B cell (primary cell): ENCODE measurements at regions not wholly inside any gene's neighbourhood (a gene's known extent, or its start where the extent isn't known, plus 50 kb on each side); places are given as distances from the start of the nearest gene placed in this dataset.

Source experiments
- ATAC-seq: fragments of 200-7000 bp; cut with Tn5 transposase; one replicate; pipeline ENCODE4 v1.10.0; 2021; ENCODE audit warnings: low read depth, mild to moderate bottlenecking, moderate number of reproducible peaks, moderate library complexity
- CTCF ChIA-PET: fragments of 350-600 bp; sonication (Branson Sonifier 250); formaldehyde crosslinking; loops from one replicate; lab custom pipeline; 2021; ENCODE audit warnings: antibody characterized with exemption, inconsistent platforms; lab: Charles Lee
- POLR2A ChIA-PET: fragments of 350-600 bp; sonication (Branson Sonifier 250); formaldehyde crosslinking; loops from one replicate; lab custom pipeline; 2021; ENCODE audit warnings: antibody characterized with exemption; lab: Charles Lee
- DNase-seq: peaks from one replicate; pipeline ENCODE4 v3.0.0; 2013
- H2AFZ ChIP-seq: 2 replicates; pipeline ENCODE4 v1.6.1; 2012; ENCODE audit warnings: mild to moderate bottlenecking, low read depth, low read length; ENCODE audit not compliant: insufficient read depth, poor library complexity, severe bottlenecking
- H3K27ac ChIP-seq, 2 donors: 1 replicate in 1 of 2; 2 replicates in 1 of 2; pipeline ENCODE4 v1.5.1; 2012 to 2013; ENCODE audit warnings: low read length in 2 of 2, mild to moderate bottlenecking in 2 of 2, moderate library complexity in 1 of 2
- H3K27me3 ChIP-seq, 4 experiments: fragments of 200-600 bp in 1 of 4; sonication (generic) in 1 of 4; replicated peaks in 1 of 4; 1 replicate in 2 of 4; 2 replicates in 2 of 4; pipeline versions ENCODE4 v1.6.1 to v1.7.0; 2013 to 2016; ENCODE audit warnings: low read length in 3 of 4, mild to moderate bottlenecking in 2 of 4, mixed read lengths in 1 of 4, moderate library complexity in 1 of 4; ENCODE audit not compliant: insufficient read depth in 4 of 4, control insufficient read depth in 3 of 4; ENCODE audit errors: control extremely low read depth in 1 of 4
- H3K36me3 ChIP-seq, 2 experiments: replicated peaks in 1 of 2; 1 replicate in 1 of 2; 2 replicates in 1 of 2; pipeline versions ENCODE4 v1.6.1 to v1.7.1; 2013; ENCODE audit warnings: low read length in 1 of 2; ENCODE audit not compliant: insufficient read depth in 2 of 2, control insufficient read depth in 1 of 2; ENCODE audit errors: control extremely low read depth in 1 of 2, extremely low read depth in 1 of 2
- H3K4me1 ChIP-seq, 2 donors: fragments of 200-600 bp in 1 of 2; sonication (generic) in 1 of 2; 1 replicate in 1 of 2; 2 replicates in 1 of 2; pipeline versions ENCODE4 v1.5.1 to v1.6.1; 2013 to 2017; ENCODE audit warnings: low read length in 2 of 2; ENCODE audit not compliant: control insufficient read depth in 2 of 2, insufficient read depth in 2 of 2
- H3K4me2 ChIP-seq: replicated peaks from 2 replicates; pipeline ENCODE3; 2012; ENCODE audit warnings: mild to moderate bottlenecking, low read depth, low read length; ENCODE audit not compliant: poor library complexity, severe bottlenecking
- H3K4me3 ChIP-seq, 5 experiments: fragments of 200-600 bp in 1 of 5; sonication (generic) in 1 of 5; 1 replicate in 3 of 5; 2 replicates in 2 of 5; pipeline versions ENCODE4 v1.5.1 to v1.7.0; 2011 to 2016; ENCODE audit warnings: low read length in 4 of 5, mild to moderate bottlenecking in 4 of 5, low read depth in 2 of 5, control low read depth in 1 of 5, moderate library complexity in 1 of 5; ENCODE audit not compliant: insufficient read depth in 1 of 5; ENCODE audit errors: control extremely low read depth in 1 of 5, extremely low read depth in 1 of 5
- H3K79me2 ChIP-seq: fragments of 200-600 bp; sonication (generic); one replicate; pipeline ENCODE4 v1.6.0; 2016; ENCODE audit warnings: low read length; ENCODE audit not compliant: control insufficient read depth, insufficient read depth
- H3K9ac ChIP-seq: fragments of 200-600 bp; sonication (generic); 2 replicates; pipeline ENCODE4 v1.6.1; 2017; ENCODE audit warnings: mild to moderate bottlenecking, low read length, moderate library complexity
- H3K9me3 ChIP-seq, 3 donors: one replicate each; pipeline versions ENCODE4 v1.6.1 to v1.7.1; 2013; ENCODE audit warnings: low read length in 2 of 3; ENCODE audit not compliant: control insufficient read depth in 2 of 3, insufficient read depth in 1 of 3; ENCODE audit errors: control extremely low read depth in 1 of 3
- H4K20me1 ChIP-seq: 2 replicates; pipeline ENCODE4 v1.6.0; 2012; ENCODE audit warnings: mild to moderate bottlenecking, low read length; ENCODE audit not compliant: insufficient read depth, control insufficient read depth, poor library complexity, severe bottlenecking
- H3K27ac Mint-ChIP-seq: one replicate; pipeline ENCODE4 v1.8.0; 2021; ENCODE audit warnings: mixed read lengths
- H3K27me3 Mint-ChIP-seq: one replicate; pipeline ENCODE4 v1.8.0; 2021; ENCODE audit warnings: mixed read lengths
- H3K4me1 Mint-ChIP-seq: one replicate; pipeline ENCODE4 v1.8.0; 2021; ENCODE audit warnings: mixed read lengths
- H3K4me3 Mint-ChIP-seq: one replicate; pipeline ENCODE4 v1.8.0; 2021; ENCODE audit warnings: mixed read lengths
- H3K9me3 Mint-ChIP-seq: one replicate; pipeline ENCODE4 v1.8.0; 2022; ENCODE audit warnings: mixed read lengths; ENCODE audit not compliant: insufficient read depth
- EZH2 ChIP-seq: IDR thresholded peaks from 2 replicates; pipeline ENCODE4 v1.6.1; 2012; ENCODE audit warnings: borderline replicate concordance, low read depth, mild to moderate bottlenecking, moderate library complexity, low read length; ENCODE audit not compliant: insufficient read depth, poor library complexity, severe bottlenecking
- WGBS: methylation state at CpG from one replicate; pipeline ENCODE4 v1.1.5; 2013; ENCODE audit warnings: missing lambda C conversion rate; ENCODE audit not compliant: insufficient coverage; 5-methylcytosine and 5-hydroxymethylcytosine counted together
- intact Hi-C: fragments of 100-400 bp; cut with micrococcal nuclease; formaldehyde crosslinking; loops from one replicate; pipeline ENCODE4 v1.10.0; 2022
- TF ChIP-seq, protein P1 (sequence below): fragments of 200-600 bp; IDR thresholded peaks from one replicate; pipeline ENCODE4 v1.8.0; 2022; ENCODE audit warnings: antibody characterized with exemption, mild to moderate bottlenecking

DNA sequence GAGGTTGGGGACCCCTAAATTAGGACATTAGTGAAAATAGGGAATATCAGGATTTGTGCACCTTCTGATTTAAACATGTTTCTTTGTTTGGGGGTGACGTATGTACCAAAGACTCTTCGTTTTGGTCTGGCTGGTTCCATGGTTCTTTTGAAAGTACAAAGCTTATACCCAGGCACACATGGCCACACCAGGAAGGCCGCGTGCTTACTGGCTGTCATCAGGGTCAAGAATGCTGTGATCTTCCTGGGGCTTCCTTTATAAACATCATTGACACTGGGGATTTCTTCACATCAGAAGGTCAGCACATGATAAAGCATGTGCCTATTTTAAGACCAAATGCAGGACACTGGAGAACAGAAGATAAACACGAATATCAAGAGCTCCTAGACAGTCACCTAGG is 230.6 kb upstream of the ID2 start:
- Histone ChIP-seq H3K36me3 (no peaks in the 10 kb centered on the region), H3K27ac (no peak overlapping the region), H3K9me3 (peaks cover 0 to 2% (median 0%) of the 10 kb centered on the region in 3 donors), H3K79me2 (no peaks in the 10 kb centered on the region), H4K20me1 (no peaks in the 10 kb centered on the region), H3K9ac (no peak overlapping the region), H2AFZ (no peak overlapping the region), H3K4me2 (no peak overlapping the region), H3K4me3 (no peak overlapping the region), H3K4me1 (peaks cover 2 to 6% of the 10 kb centered on the region in 2 donors), H3K27me3 (peaks cover 0 to 72% (median 41%) of the 10 kb centered on the region in 4 experiments)
- 100% methylated on average over 5 of the region's 5 CpGs for WGBS
- DNase-seq = no peak
- ChIA-PET CTCF (no interaction called here), POLR2A (no interaction called here)
- H3K4me3 Mint-ChIP-seq = no peak overlapping the region
- peaks cover 5% of the 10 kb centered on the region for H3K4me1 Mint-ChIP-seq
- intact Hi-C loops = no loop called here
- no peak overlapping the region for H3K27ac Mint-ChIP-seq
- no peak for ATAC-seq
- TF ChIP-seq, protein P1, sequence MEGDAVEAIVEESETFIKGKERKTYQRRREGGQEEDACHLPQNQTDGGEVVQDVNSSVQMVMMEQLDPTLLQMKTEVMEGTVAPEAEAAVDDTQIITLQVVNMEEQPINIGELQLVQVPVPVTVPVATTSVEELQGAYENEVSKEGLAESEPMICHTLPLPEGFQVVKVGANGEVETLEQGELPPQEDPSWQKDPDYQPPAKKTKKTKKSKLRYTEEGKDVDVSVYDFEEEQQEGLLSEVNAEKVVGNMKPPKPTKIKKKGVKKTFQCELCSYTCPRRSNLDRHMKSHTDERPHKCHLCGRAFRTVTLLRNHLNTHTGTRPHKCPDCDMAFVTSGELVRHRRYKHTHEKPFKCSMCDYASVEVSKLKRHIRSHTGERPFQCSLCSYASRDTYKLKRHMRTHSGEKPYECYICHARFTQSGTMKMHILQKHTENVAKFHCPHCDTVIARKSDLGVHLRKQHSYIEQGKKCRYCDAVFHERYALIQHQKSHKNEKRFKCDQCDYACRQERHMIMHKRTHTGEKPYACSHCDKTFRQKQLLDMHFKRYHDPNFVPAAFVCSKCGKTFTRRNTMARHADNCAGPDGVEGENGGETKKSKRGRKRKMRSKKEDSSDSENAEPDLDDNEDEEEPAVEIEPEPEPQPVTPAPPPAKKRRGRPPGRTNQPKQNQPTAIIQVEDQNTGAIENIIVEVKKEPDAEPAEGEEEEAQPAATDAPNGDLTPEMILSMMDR = no peak
- no peak for TF ChIP-seq EZH2
- H3K27me3 Mint-ChIP-seq = peaks cover 86% of the 10 kb centered on the region
- H3K9me3 Mint-ChIP-seq = no peaks in the 10 kb centered on the region

DNA sequence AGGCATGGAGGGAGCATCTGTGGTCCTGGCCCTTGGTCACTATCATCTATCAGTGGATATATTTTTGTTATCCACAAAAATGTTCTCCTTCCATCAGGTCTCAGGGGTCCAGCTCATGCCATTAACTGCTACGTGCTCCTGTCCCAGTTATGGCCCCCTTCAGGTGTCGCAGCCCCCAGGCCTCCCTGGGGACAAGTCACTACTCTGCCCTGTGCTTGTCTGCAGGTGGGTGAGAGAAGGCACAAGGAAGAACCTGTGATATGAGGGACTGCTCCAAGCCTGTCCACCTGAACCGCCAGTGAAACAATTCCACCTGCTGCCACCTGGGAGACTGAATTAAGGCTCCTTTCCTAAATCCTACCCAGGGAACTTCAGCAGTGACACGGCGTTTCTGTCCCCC is 229.6 kb upstream of the ID2 start:
- no peak overlapping the region for H2AFZ ChIP-seq
- ChIA-PET CTCF (no interaction called here), POLR2A (no interaction called here)
- H3K79me2 ChIP-seq = no peaks in the 10 kb centered on the region
- DNase-seq (no peak), ATAC-seq (no peak)
- Mint-ChIP-seq H3K27ac (no peak overlapping the region), H3K4me3 (no peak overlapping the region), H3K4me1 (peaks cover 6% of the 10 kb centered on the region), H3K27me3 (peaks cover 84% of the 10 kb centered on the region), H3K9me3 (no peaks in the 10 kb centered on the region)
- H3K27ac ChIP-seq = no peak overlapping the region
- intact Hi-C loops = no loop called here
- H4K20me1 ChIP-seq = no peaks in the 10 kb centered on the region
- no peaks in the 10 kb centered on the region for H3K36me3 ChIP-seq
- no peak for TF ChIP-seq EZH2
- TF ChIP-seq, protein P1 = no peak
- no peak overlapping the region for H3K9ac ChIP-seq
- peaks cover 9 to 12% of the 10 kb centered on the region in 2 donors for H3K4me1 ChIP-seq
- no peak overlapping the region for H3K4me3 ChIP-seq
- peaks cover 0 to 75% (median 47%) of the 10 kb centered on the region in 4 experiments for H3K27me3 ChIP-seq
- no peak overlapping the region for H3K4me2 ChIP-seq
- 84% methylated on average over 5 of the region's 5 CpGs for WGBS
- H3K9me3 ChIP-seq = peaks cover 0 to 9% (median 0%) of the 10 kb centered on the region in 3 donors
